HepG2 (cell line): ENCODE measurements at regions not wholly inside any gene's neighbourhood (a gene's known extent, or its start where the extent isn't known, plus 50 kb on each side); places are given as distances from the start of the nearest gene placed in this dataset.
"Not testable (repeated sequence)": the region's sequence is repeated elsewhere in the genome, so short reads cannot be mapped to it uniquely, and the experiment has no call there.

ENCODE experiments used
- ATAC-seq: fragments of 200-7000 bp; cut with Tn5 transposase; 3 replicates; pipeline ENCODE4 v1.9.1; 2020; ENCODE audit warnings: mild to moderate bottlenecking, moderate library complexity
- BruUV-seq: library from RNA; stranded (reverse); fragments of 400-500 nt; replicated peaks from 2 replicates; lab custom pipeline; 2021; lab: Mats Ljungman, UMichigan
- CTCF ChIA-PET: fragments of 300-600 bp; formaldehyde crosslinking; extraction: SDS; loops from one replicate; lab custom pipeline; 2021; ENCODE audit warnings: low total read pairs, inconsistent platforms, low intra/inter-chr PET ratio; lab: Yijun Ruan, JAX
- POLR2A ChIA-PET: fragments of 350-600 bp; sonication (Branson Sonifier 250); formaldehyde crosslinking; loops from one replicate; lab custom pipeline; 2020; ENCODE audit warnings: antibody characterized with exemption, inconsistent platforms; lab: Yijun Ruan, JAX
- DNase-seq: peaks from one replicate; pipeline ENCODE4 v3.0.0-alpha.2; 2015; ENCODE audit warnings: low spot score
- FAIRE-seq: peaks from 3 replicates; lab custom pipeline; 2011; peaks lifted over from hg19 to GRCh38; lab: Jason Lieb, UNC
- H2AFZ ChIP-seq: one replicate; pipeline ENCODE4 v1.6.1; 2011; ENCODE audit warnings: low read length, inconsistent platforms
- H3K27ac ChIP-seq: fragments of 300-600 bp; 3 replicates; pipeline ENCODE4 v1.8.0; 2011; ENCODE audit warnings: mixed run types, mild to moderate bottlenecking, mixed read lengths, low read length, inconsistent platforms; ENCODE audit not compliant: insufficient read depth; ENCODE audit errors: extremely low read length
- H3K27me3 ChIP-seq, 2 experiments: fragments of 200-600 bp in 1 of 2; 2 replicates in 1 of 2; 3 replicates in 1 of 2; pipeline versions ENCODE4 v1.6.0 to v1.8.0; 2011; ENCODE audit warnings: low read length in 2 of 2, mild to moderate bottlenecking in 2 of 2, moderate library complexity in 2 of 2, inconsistent platforms in 1 of 2; ENCODE audit not compliant: insufficient read depth in 2 of 2, control insufficient read depth in 1 of 2
- H3K36me3 ChIP-seq, 2 experiments: fragments of 200-600 bp in 1 of 2; replicated peaks in 1 of 2; 2 replicates in 1 of 2; 3 replicates in 1 of 2; pipeline versions ENCODE4 v1.5.1 to v1.8.0; 2011; ENCODE audit warnings: low read length in 2 of 2, inconsistent platforms in 1 of 2; ENCODE audit not compliant: insufficient read depth in 2 of 2, control insufficient read depth in 1 of 2
- H3K4me1 ChIP-seq: 2 replicates; pipeline ENCODE4 v1.5.1; 2012; ENCODE audit warnings: low read length, inconsistent platforms; ENCODE audit not compliant: insufficient read depth
- H3K4me2 ChIP-seq: 2 replicates; pipeline ENCODE4 v1.6.0; 2011; ENCODE audit warnings: low read depth, low read length, inconsistent platforms
- H3K4me3 ChIP-seq, 3 experiments: fragments of 200-600 bp in 1 of 3; sonication (generic), shearing (Covaris generic) in 1 of 3; replicated peaks in 1 of 3; 2 replicates each; pipeline ENCODE4 v1.5.1; 2011 to 2016; ENCODE audit warnings: low read length in 3 of 3, inconsistent platforms in 2 of 3, low read depth in 2 of 3, mild to moderate bottlenecking in 2 of 3, control low read depth in 1 of 3, mixed read lengths in 1 of 3; ENCODE audit not compliant: insufficient read depth in 1 of 3
- H3K79me2 ChIP-seq: one replicate; pipeline ENCODE4 v1.6.1; 2011; ENCODE audit warnings: low read length, inconsistent platforms; ENCODE audit not compliant: insufficient read depth
- H3K9ac ChIP-seq: 2 replicates; pipeline ENCODE4 v1.6.0; 2011; ENCODE audit warnings: mild to moderate bottlenecking, low read depth, low read length, inconsistent platforms; ENCODE audit not compliant: insufficient read depth
- H3K9me3 ChIP-seq: 2 replicates; pipeline ENCODE4 v1.5.1; 2012; ENCODE audit warnings: mild to moderate bottlenecking, low read length
- H4K20me1 ChIP-seq: 2 replicates; pipeline ENCODE4 v1.6.0; 2011; ENCODE audit warnings: inconsistent platforms, mild to moderate bottlenecking, low read length, moderate library complexity; ENCODE audit not compliant: insufficient read depth
- WGBS: methylation state at CpG from one replicate; pipeline ENCODE4 v1.1.6; 2017; ENCODE audit warnings: low lambda C conversion rate; 5-methylcytosine and 5-hydroxymethylcytosine counted together
- in situ Hi-C: cut with HindIII; loops from 2 replicates; pipeline ENCODE4 v1.10.0; 2017; ENCODE audit warnings: low pct_unique_long_range_greater_than_20kb; ENCODE audit not compliant: extremely low pct_ligation_motif_present
- intact Hi-C: fragments of 100-400 bp; cut with micrococcal nuclease; formaldehyde crosslinking; loops from one replicate; pipeline ENCODE4 v1.10.0; 2022; ENCODE audit not compliant: unreplicated experiment

GRCh38 chr17:16848997-16849396, 122.9 kb downstream of the TNFRSF13B start:
- BruUV-seq: not testable (repeated sequence)

GRCh38 chr17:16845098-16845497, 126.8 kb downstream of the TNFRSF13B start:
- H3K4me1 ChIP-seq, intact Hi-C loops, in situ Hi-C loops, POLR2A ChIA-PET, BruUV-seq, H3K36me3 ChIP-seq, H3K4me3 ChIP-seq, H3K9ac ChIP-seq, H3K9me3 ChIP-seq, H3K27ac ChIP-seq, ATAC-seq, DNase-seq, CTCF ChIA-PET, H3K4me2 ChIP-seq, H2AFZ ChIP-seq, FAIRE-seq, H3K79me2 ChIP-seq, H4K20me1 ChIP-seq, H3K27me3 ChIP-seq: not testable (repeated sequence)
- no CpG with 5 or more reads among the region's 9 CpGs for WGBS

More at GRCh38 chr17:16848997-16849396, 122.9 kb downstream of the TNFRSF13B start:
- H2AFZ ChIP-seq, FAIRE-seq, CTCF ChIA-PET, DNase-seq, H3K9ac ChIP-seq, in situ Hi-C loops, POLR2A ChIA-PET, H3K4me3 ChIP-seq, H3K27ac ChIP-seq, H3K27me3 ChIP-seq, H3K4me1 ChIP-seq, H3K9me3 ChIP-seq, H3K4me2 ChIP-seq, H4K20me1 ChIP-seq, H3K36me3 ChIP-seq, intact Hi-C loops, H3K79me2 ChIP-seq, ATAC-seq: not testable (repeated sequence)
- no CpG with 5 or more reads among the region's 14 CpGs for WGBS

GRCh38 chr17:16844669-16845068, 127.2 kb downstream of the TNFRSF13B start:
- ATAC-seq, H2AFZ ChIP-seq, CTCF ChIA-PET, DNase-seq, H3K27me3 ChIP-seq, H3K79me2 ChIP-seq, H3K4me2 ChIP-seq, H3K9ac ChIP-seq, H3K27ac ChIP-seq, H4K20me1 ChIP-seq, intact Hi-C loops, H3K9me3 ChIP-seq, BruUV-seq, FAIRE-seq, H3K36me3 ChIP-seq, H3K4me3 ChIP-seq, H3K4me1 ChIP-seq, POLR2A ChIA-PET, in situ Hi-C loops: not testable (repeated sequence)
- WGBS: 0% methylated on average over 1 of the region's 6 CpGs

- in situ Hi-C loops, H3K4me3 ChIP-seq, POLR2A ChIA-PET: not testable (repeated sequence)
These were observed 128.4 kb downstream of the TNFRSF13B start for GRCh38 chr17:16843511-16843910.

More at GRCh38 chr17:16843511-16843910, 128.4 kb downstream of the TNFRSF13B start:
- H3K36me3 ChIP-seq, H3K27ac ChIP-seq, H2AFZ ChIP-seq, intact Hi-C loops, FAIRE-seq, H4K20me1 ChIP-seq, H3K9ac ChIP-seq, CTCF ChIA-PET, H3K4me1 ChIP-seq, H3K79me2 ChIP-seq, ATAC-seq, H3K9me3 ChIP-seq, BruUV-seq, DNase-seq, H3K27me3 ChIP-seq, H3K4me2 ChIP-seq: not testable (repeated sequence)
- no CpG with 5 or more reads among the region's 7 CpGs for WGBS
